NCI-H345 (cell line): ENCODE measurements at regions not wholly inside any gene's neighbourhood (a gene's known extent, or its start where the extent isn't known, plus 50 kb on each side); places are given as distances from the start of the nearest gene placed in this dataset.
A peak's percentile ranks its signal among the peaks of the same experiment; 100 is the strongest.

Source experiments
- DNase-seq: peaks from one replicate; lab custom pipeline; 2025; lab: John Stamatoyannopoulos, UW

- no peak for DNase-seq
These were observed 89.2 kb downstream of the KCNRG start for GRCh38 chr13:50104493-50104892.

- DNase-seq, result no peak
These were observed 91.3 kb downstream of the KCNRG start for GRCh38 chr13:50106559-50106958.

- DNase-seq, result no peak
These were observed 92.0 kb downstream of the KCNRG start for GRCh38 chr13:50107205-50107604.

- no peak for DNase-seq
These were observed 99.7 kb downstream of the KCNRG start for GRCh38 chr13:50114961-50115360.

- DNase-seq, result no peak
These were observed 100.5 kb downstream of the KCNRG start for GRCh38 chr13:50115695-50116094.

GRCh38 chr13:50116430-50116973, 101.3 kb downstream of the KCNRG start:
- DNase-seq, result no peak

- no peak for DNase-seq
These were observed 104.3 kb downstream of the KCNRG start for GRCh38 chr13:50119591-50119990.

- no peak for DNase-seq
These were observed 107.2 kb downstream of the KCNRG start for GRCh38 chr13:50122455-50122854.

GRCh38 chr13:50123002-50123401, 107.8 kb downstream of the KCNRG start:
- DNase-seq, result no peak

GRCh38 chr13:50123515-50123861, 108.2 kb downstream of the KCNRG start:
- DNase-seq, result no peak

GRCh38 chr13:50123862-50124535, 108.8 kb downstream of the KCNRG start:
- peak; percentile 41 for DNase-seq

- peak; percentile 84 for DNase-seq
These were observed 109.5 kb downstream of the KCNRG start for GRCh38 chr13:50124536-50125303.

- no peak for DNase-seq
These were observed 110.0 kb downstream of the KCNRG start for GRCh38 chr13:50125304-50125553.

- DNase-seq, result peak; percentile 81
These were observed 110.5 kb downstream of the KCNRG start for GRCh38 chr13:50125554-50126262.

- DNase-seq, result peak; percentile 15
These were observed 111.2 kb downstream of the KCNRG start for GRCh38 chr13:50126263-50126992.

- no peak for DNase-seq
These were observed 111.9 kb downstream of the KCNRG start for GRCh38 chr13:50126993-50127725.

- DNase-seq, result no peak
These were observed 112.6 kb downstream of the KCNRG start for GRCh38 chr13:50127726-50128291.

- DNase-seq, result no peak
These were observed 113.2 kb downstream of the KCNRG start for GRCh38 chr13:50128428-50128931.

GRCh38 chr13:50129081-50129705, 113.9 kb downstream of the KCNRG start:
- DNase-seq, result no peak

- no peak for DNase-seq
These were observed 114.5 kb downstream of the KCNRG start for GRCh38 chr13:50129706-50130122.
